GM12891 (cell line): ENCODE measurements at regions not wholly inside any gene's neighbourhood (a gene's known extent, or its start where the extent isn't known, plus 50 kb on each side); places are given as distances from the start of the nearest gene placed in this dataset.

Source experiments
- DNase-seq: peaks from one replicate; pipeline ENCODE4 v3.0.0; 2011; ENCODE audit warnings: low spot score; ENCODE audit not compliant: insufficient read length
- FAIRE-seq: peaks from 2 replicates; lab custom pipeline; 2011; peaks lifted over from hg19 to GRCh38; lab: Jason Lieb, UNC
- PAX5 ChIP-seq: IDR thresholded peaks from 2 replicates; pipeline ENCODE4 v1.6.1; 2011; ENCODE audit warnings: low read length, moderate library complexity, mild to moderate bottlenecking; ENCODE audit not compliant: insufficient read depth, severe bottlenecking
- POLR2A ChIP-seq: IDR thresholded peaks from 2 replicates; pipeline ENCODE4 v1.6.1; 2011; ENCODE audit warnings: low read depth, low read length, control low read depth
- POLR2AphosphoS5 ChIP-seq: IDR thresholded peaks from 2 replicates; pipeline ENCODE4 v1.6.1; 2011; ENCODE audit warnings: low read depth, low read length, control low read depth
- POU2F2 ChIP-seq: IDR thresholded peaks from 2 replicates; pipeline ENCODE4 v1.6.1; 2011; ENCODE audit warnings: low read depth, mild to moderate bottlenecking, control low read depth, low read length, moderate library complexity
- SPI1 ChIP-seq: IDR thresholded peaks from 2 replicates; pipeline ENCODE4 v1.6.1; 2011; ENCODE audit warnings: low read depth, low read length, control low read depth
- TAF1 ChIP-seq: IDR thresholded peaks from 2 replicates; pipeline ENCODE4 v1.6.1; 2011; ENCODE audit warnings: low read depth, low read length, control low read depth

GRCh38 chr16:86701286-86701975, 123.1 kb downstream of the FOXL1 start:
- no peak for FAIRE-seq
- no peak for DNase-seq
- no peak for TF ChIP-seq POLR2AphosphoS5

GRCh38 chr16:86702824-86703588, 124.7 kb downstream of the FOXL1 start:
- TF ChIP-seq POLR2A (no peak), TAF1 (no peak), PAX5 (no peak), SPI1 (no peak), POLR2AphosphoS5 (no peak), POU2F2 (no peak)
- FAIRE-seq = no peak
- DNase-seq = no peak

GRCh38 chr16:86704516-86704915, 126.2 kb downstream of the FOXL1 start:
- FAIRE-seq (no peak), DNase-seq (no peak)

GRCh38 chr16:86706726-86707125, 128.4 kb downstream of the FOXL1 start:
- no peak for TF ChIP-seq PAX5
- no peak for TF ChIP-seq TAF1
- no peak for TF ChIP-seq POLR2A
- no peak for TF ChIP-seq POLR2AphosphoS5
- no peak for TF ChIP-seq POU2F2
- no peak for TF ChIP-seq SPI1
- no peak for FAIRE-seq
- DNase-seq = no peak

More at GRCh38 chr16:86704516-86704915, 126.2 kb downstream of the FOXL1 start:
- no peak for TF ChIP-seq TAF1
- TF ChIP-seq POU2F2 = no peak
- no peak for TF ChIP-seq SPI1
- TF ChIP-seq POLR2AphosphoS5 = no peak
- TF ChIP-seq POLR2A = no peak
- no peak for TF ChIP-seq PAX5

GRCh38 chr16:86707171-86707570, 128.8 kb downstream of the FOXL1 start:
- DNase-seq (no peak), FAIRE-seq (no peak)
- TF ChIP-seq PAX5 (no peak), SPI1 (no peak), TAF1 (no peak), POLR2AphosphoS5 (no peak), POLR2A (no peak), POU2F2 (no peak)

GRCh38 chr16:86707581-86707980, 129.2 kb downstream of the FOXL1 start:
- FAIRE-seq = no peak
- DNase-seq = no peak
- TF ChIP-seq PAX5 (no peak), TAF1 (no peak), POLR2AphosphoS5 (no peak)

GRCh38 chr16:86708431-86708830, 130.1 kb downstream of the FOXL1 start:
- no peak for DNase-seq
- FAIRE-seq = no peak
- TF ChIP-seq POLR2A (no peak), PAX5 (no peak), SPI1 (no peak)

- TF ChIP-seq POLR2A (no peak), PAX5 (no peak), TAF1 (no peak), POLR2AphosphoS5 (no peak), SPI1 (no peak), POU2F2 (no peak)
- DNase-seq (no peak), FAIRE-seq (no peak)
Observed at GRCh38 chr16:86709103-86709502, 130.8 kb downstream of the FOXL1 start.

GRCh38 chr16:86709902-86710601, 131.7 kb downstream of the FOXL1 start:
- FAIRE-seq (no peak), DNase-seq (no peak)
- TF ChIP-seq TAF1 (no peak), POU2F2 (no peak), POLR2A (no peak), PAX5 (no peak), SPI1 (no peak), POLR2AphosphoS5 (no peak)
